BJ (cell line): ENCODE measurements at regions not wholly inside any gene's neighbourhood (a gene's known extent, or its start where the extent isn't known, plus 50 kb on each side); places are given as distances from the start of the nearest gene placed in this dataset.

Source experiments
- CTCF ChIA-PET: fragments of 350-600 bp; formaldehyde crosslinking; extraction: SDS; loops from one replicate; lab custom pipeline; 2021; ENCODE audit warnings: antibody characterized with exemption, inconsistent platforms; lab: Yijun Ruan, JAX
- POLR2A ChIA-PET: fragments of 300-600 bp; sonication (Branson Sonifier 250); formaldehyde crosslinking; extraction: SDS; loops from one replicate; lab custom pipeline; 2021; ENCODE audit warnings: antibody characterized with exemption; lab: Charles Lee
- DNase-seq: peaks from one replicate; pipeline ENCODE4 v3.0.0-alpha.2; 2011; ENCODE audit warnings: low read depth
- H3K27me3 ChIP-seq: 2 replicates; pipeline ENCODE4 v1.6.0; 2011; ENCODE audit warnings: low read length; ENCODE audit not compliant: control insufficient read depth, insufficient read depth
- H3K36me3 ChIP-seq: 2 replicates; pipeline ENCODE4 v1.5.1; 2011; ENCODE audit warnings: low read length; ENCODE audit not compliant: control insufficient read depth, insufficient read depth
- H3K4me3 ChIP-seq: 2 replicates; pipeline ENCODE4 v1.5.1; 2011; ENCODE audit warnings: low read depth, mild to moderate bottlenecking, control low read depth, low read length
- TF ChIP-seq, protein P1 (sequence below): IDR thresholded peaks from 2 replicates; pipeline ENCODE4 v1.5.1; 2011; ENCODE audit warnings: low read depth, mild to moderate bottlenecking, control low read depth, inconsistent platforms, low read length, moderate library complexity; ENCODE audit not compliant: insufficient read depth

DNA sequence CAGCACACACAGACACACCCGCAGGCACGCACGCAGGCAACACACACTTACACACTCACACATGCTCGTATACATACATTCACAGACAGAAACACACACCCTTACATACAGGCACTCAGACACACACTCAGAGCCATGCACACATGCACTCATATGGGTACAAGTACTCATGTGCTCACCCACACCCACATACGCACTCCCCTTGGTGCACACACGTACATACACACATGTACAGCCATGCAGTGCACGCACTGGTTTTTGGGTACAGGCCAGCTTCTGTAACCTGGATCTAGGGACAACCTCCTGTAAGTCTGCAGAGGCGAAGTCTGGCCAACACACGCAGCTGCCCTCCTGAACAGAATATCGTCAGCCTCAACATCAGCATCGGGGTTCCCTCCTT lies 221.3 kb upstream of the RTL1 start:
- ChIA-PET POLR2A (no interaction called here), CTCF (no interaction called here)
- no peaks in the 10 kb centered on the region for H3K36me3 ChIP-seq
- no peak for DNase-seq
- no peak overlapping the region for H3K4me3 ChIP-seq
- peaks cover 2% of the 10 kb centered on the region; the same call in 1 of the 2 replicates for H3K27me3 ChIP-seq
- TF ChIP-seq, protein P1, sequence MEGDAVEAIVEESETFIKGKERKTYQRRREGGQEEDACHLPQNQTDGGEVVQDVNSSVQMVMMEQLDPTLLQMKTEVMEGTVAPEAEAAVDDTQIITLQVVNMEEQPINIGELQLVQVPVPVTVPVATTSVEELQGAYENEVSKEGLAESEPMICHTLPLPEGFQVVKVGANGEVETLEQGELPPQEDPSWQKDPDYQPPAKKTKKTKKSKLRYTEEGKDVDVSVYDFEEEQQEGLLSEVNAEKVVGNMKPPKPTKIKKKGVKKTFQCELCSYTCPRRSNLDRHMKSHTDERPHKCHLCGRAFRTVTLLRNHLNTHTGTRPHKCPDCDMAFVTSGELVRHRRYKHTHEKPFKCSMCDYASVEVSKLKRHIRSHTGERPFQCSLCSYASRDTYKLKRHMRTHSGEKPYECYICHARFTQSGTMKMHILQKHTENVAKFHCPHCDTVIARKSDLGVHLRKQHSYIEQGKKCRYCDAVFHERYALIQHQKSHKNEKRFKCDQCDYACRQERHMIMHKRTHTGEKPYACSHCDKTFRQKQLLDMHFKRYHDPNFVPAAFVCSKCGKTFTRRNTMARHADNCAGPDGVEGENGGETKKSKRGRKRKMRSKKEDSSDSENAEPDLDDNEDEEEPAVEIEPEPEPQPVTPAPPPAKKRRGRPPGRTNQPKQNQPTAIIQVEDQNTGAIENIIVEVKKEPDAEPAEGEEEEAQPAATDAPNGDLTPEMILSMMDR, result no peak

DNA sequence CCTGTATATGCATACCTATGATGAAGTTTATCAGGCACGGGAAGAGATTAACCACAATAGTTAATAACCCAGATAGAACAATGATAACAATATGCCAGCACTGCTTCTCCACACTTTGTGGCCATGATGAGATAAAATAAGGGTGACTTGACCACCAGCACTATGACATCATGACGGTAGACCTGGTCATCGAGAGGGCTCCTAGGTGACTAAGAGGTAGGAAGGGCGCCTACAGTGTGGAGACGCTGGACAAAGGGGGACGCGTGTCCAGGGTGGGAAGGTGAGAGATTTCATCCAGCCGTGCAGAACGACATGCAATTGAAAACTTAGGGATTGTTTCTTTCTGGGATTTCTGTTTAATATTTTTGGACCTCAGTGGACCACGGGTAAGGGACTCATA lies 221.8 kb upstream of the RTL1 start:
- H3K4me3 ChIP-seq, result no peak overlapping the region
- CTCF ChIA-PET, result no interaction called here
- TF ChIP-seq, protein P1, result no peak
- no peak for DNase-seq
- H3K36me3 ChIP-seq, result no peaks in the 10 kb centered on the region
- POLR2A ChIA-PET, result no interaction called here
- H3K27me3 ChIP-seq, result no peaks in the 10 kb centered on the region; the same call in 1 of the 2 replicates

DNA sequence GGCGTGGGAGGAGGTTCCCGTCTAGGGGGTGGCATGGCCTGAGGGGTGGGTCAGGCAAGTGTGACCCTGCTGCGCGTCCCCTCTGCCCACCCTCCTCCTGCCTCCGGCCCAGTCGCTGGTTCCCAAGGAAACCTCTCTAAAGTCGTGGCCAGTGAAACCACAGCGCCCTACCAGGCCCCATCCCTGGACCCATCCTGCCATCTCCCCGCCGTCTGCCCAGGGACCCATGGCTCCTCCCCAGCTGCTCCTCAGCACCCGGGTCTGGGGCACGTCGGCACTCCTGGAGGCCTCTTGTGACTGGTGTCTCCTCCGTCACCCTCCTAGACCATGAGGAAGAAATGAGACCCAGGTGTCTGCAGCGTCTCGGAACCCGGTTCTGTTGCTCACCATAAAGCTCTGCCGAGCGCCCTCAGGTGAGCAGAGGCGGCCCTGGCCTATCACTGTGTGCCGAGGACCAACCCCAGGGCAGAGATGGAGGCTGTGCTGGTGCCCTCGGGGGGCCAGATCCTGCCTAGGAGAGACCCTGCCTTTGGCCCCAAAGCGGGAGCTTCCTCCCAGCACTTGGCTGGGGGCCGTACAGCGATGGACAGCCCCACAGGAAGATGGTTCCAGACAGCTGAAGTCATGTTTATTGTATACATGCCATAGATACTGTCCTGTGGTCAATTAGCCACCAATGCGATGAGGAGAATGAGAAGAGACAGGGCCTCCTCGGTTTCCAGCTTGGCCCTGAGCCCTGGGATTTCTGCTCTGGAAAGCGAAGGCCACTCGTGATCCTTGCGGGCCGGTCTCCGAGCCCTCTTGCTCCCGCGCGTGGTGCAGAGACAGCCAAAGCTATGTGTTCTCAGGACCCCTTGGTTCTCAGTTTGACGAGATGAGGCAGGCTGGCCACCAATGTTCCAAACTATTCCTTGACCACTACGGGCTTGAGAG lies 222.5 kb upstream of the RTL1 start:
- H3K4me3 ChIP-seq, result no peak overlapping the region
- CTCF ChIA-PET, result interaction anchor here (1.2 kb wide), 1 partner anchor 33 kb away, joined by 3 read pairs; no protein-coding TSS in a partner anchor
- no peaks in the 10 kb centered on the region for H3K27me3 ChIP-seq
- DNase-seq, result no peak
- no peaks in the 10 kb centered on the region for H3K36me3 ChIP-seq
- TF ChIP-seq, protein P1, result no peak
- POLR2A ChIA-PET, result no interaction called here

DNA sequence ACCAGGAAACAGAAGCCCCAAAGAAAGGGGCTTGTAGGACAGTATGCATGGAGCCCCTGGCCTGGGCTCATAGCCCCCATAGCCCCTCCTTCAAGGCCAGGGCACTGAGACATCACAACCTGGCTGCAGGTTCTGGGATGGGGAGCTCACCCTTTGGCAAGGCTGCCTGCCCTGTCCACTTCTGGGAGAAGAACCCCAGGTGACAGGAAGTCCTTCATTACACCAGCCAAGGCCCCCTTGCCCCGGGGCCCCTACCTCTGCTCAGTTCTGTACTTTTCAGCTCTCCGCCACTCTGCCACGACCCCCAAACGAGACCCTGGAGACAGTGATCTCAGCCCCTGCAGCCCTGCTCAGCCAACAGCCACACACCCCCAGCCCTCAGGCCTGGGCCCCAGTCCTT lies 223.2 kb upstream of the RTL1 start:
- TF ChIP-seq, protein P1, result no peak
- ChIA-PET CTCF (interaction anchor here (1.2 kb wide), 1 partner anchor 34 kb away, joined by 3 read pairs; no protein-coding TSS in a partner anchor), POLR2A (no interaction called here)
- no peaks in the 10 kb centered on the region for H3K27me3 ChIP-seq
- no peaks in the 10 kb centered on the region for H3K36me3 ChIP-seq
- H3K4me3 ChIP-seq, result no peak overlapping the region
- no peak for DNase-seq

DNA sequence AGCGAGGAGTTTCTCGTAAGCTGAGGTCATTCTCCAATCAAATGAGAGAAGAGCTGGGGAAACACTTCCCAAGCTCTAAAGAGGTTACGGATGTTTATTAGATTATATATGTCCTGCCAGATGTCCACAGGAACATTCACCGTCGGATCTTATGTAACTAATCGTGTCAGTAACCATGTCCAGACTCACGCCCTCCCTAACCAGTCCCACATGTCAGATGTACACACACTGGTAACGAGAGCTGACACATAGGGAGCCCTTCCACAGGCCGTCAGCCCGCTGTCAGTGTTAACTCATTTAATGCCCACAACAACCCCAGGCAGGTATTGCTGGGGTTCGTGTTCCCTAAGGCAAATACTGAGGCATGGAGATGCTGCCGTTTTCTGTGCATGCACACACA lies 223.7 kb upstream of the RTL1 start:
- POLR2A ChIA-PET, result no interaction called here
- H3K4me3 ChIP-seq, result no peak overlapping the region
- CTCF ChIA-PET, result interaction anchor here (1.2 kb wide), 1 partner anchor 35 kb away, joined by 3 read pairs; no protein-coding TSS in a partner anchor
- no peaks in the 10 kb centered on the region for H3K36me3 ChIP-seq
- no peak for DNase-seq
- H3K27me3 ChIP-seq, result no peaks in the 10 kb centered on the region; the same call in 1 of the 2 replicates
- TF ChIP-seq, protein P1, result no peak
